SK-N-SH treated with all-trans-retinoic acid at 6 μM for 48 hours (cell line): ENCODE measurements at regions not wholly inside any gene's neighbourhood (a gene's known extent, or its start where the extent isn't known, plus 50 kb on each side); places are given as distances from the start of the nearest gene placed in this dataset.

Experiments used
- ATAC-seq: fragments of 200-7000 bp; cut with Tn5 transposase; 3 replicates; pipeline ENCODE4 v1.9.1; 2020; ENCODE audit warnings: mild to moderate bottlenecking, moderate library complexity
- ARNTL ChIP-seq: fragments of 450-650 bp; formaldehyde crosslinking; IDR thresholded peaks from 2 replicates; pipeline ENCODE4 v1.5.0; 2020; ENCODE audit warnings: low read depth, mild to moderate bottlenecking, moderate library complexity, borderline replicate concordance
- BACH2 ChIP-seq: fragments of 250-450 bp; sonication (Bioruptor Pico); IDR thresholded peaks from 2 replicates; pipeline ENCODE4 v1.9.0; 2021; ENCODE audit warnings: mild to moderate bottlenecking, borderline replicate concordance
- CSDC2 ChIP-seq: fragments of 250-450 bp; sonication (Bioruptor Pico); IDR thresholded peaks from 2 replicates; pipeline ENCODE4 v1.5.0; 2020; ENCODE audit warnings: mild to moderate bottlenecking, moderate library complexity
- ESRRG ChIP-seq: fragments of 250-450 bp; sonication (Bioruptor Pico); IDR thresholded peaks from 2 replicates; pipeline ENCODE4 v1.6.1; 2021; ENCODE audit warnings: mild to moderate bottlenecking
- GLIS3 ChIP-seq: fragments of 250-450 bp; sonication (Bioruptor Pico); IDR thresholded peaks from 2 replicates; pipeline ENCODE4 v1.5.0; 2020; ENCODE audit warnings: mild to moderate bottlenecking, moderate library complexity
- ISL1 ChIP-seq: fragments of 250-450 bp; sonication (Bioruptor Pico); IDR thresholded peaks from 2 replicates; pipeline ENCODE4 v2.1.2; 2022; ENCODE audit warnings: mild to moderate bottlenecking, moderate library complexity
- PPARA ChIP-seq: fragments of 250-450 bp; sonication (Bioruptor Pico); IDR thresholded peaks from 2 replicates; pipeline ENCODE4 v1.5.0; 2020; ENCODE audit warnings: mild to moderate bottlenecking, borderline replicate concordance
- RARB ChIP-seq: fragments of 250-450 bp; sonication (Bioruptor Pico); IDR thresholded peaks from 2 replicates; pipeline ENCODE4 v1.8.0; 2021; ENCODE audit warnings: mild to moderate bottlenecking, moderate library complexity
- SNAI2 ChIP-seq: fragments of 250-450 bp; sonication (Bioruptor Pico); IDR thresholded peaks from 2 replicates; pipeline ENCODE4 v1.5.0; 2020; ENCODE audit warnings: mild to moderate bottlenecking, moderate library complexity
- TCF4 ChIP-seq: fragments of 250-450 bp; sonication (Bioruptor Pico); IDR thresholded peaks from 2 replicates; pipeline ENCODE4 v1.8.0; 2021; ENCODE audit warnings: mild to moderate bottlenecking, moderate library complexity, borderline replicate concordance
- TOX ChIP-seq: fragments of 250-450 bp; sonication (Bioruptor Pico); IDR thresholded peaks from 2 replicates; pipeline ENCODE4 v1.8.0; 2021; ENCODE audit warnings: mild to moderate bottlenecking, moderate library complexity, borderline replicate concordance
- ZC3H10 ChIP-seq: fragments of 250-450 bp; sonication (Bioruptor Pico); IDR thresholded peaks from 2 replicates; pipeline ENCODE4 v1.5.1; 2021; ENCODE audit warnings: mild to moderate bottlenecking, moderate library complexity
- ZFP3 ChIP-seq: fragments of 250-450 bp; sonication (Bioruptor Pico); IDR thresholded peaks from 2 replicates; pipeline ENCODE4 v1.5.0; 2020; ENCODE audit warnings: mild to moderate bottlenecking, moderate library complexity
- ZFP30 ChIP-seq: fragments of 450-650 bp; formaldehyde crosslinking; IDR thresholded peaks from 2 replicates; pipeline ENCODE4 v1.5.0; 2022; ENCODE audit warnings: mild to moderate bottlenecking, moderate library complexity
- ZNF70 ChIP-seq: fragments of 450-650 bp; formaldehyde crosslinking; IDR thresholded peaks from 2 replicates; pipeline ENCODE4 v1.5.0; 2020; ENCODE audit warnings: mild to moderate bottlenecking, moderate library complexity
- ZNF8 ChIP-seq: fragments of 450-650 bp; formaldehyde crosslinking; IDR thresholded peaks from 2 replicates; pipeline ENCODE4 v1.5.0; 2020; ENCODE audit warnings: mild to moderate bottlenecking, moderate library complexity
- TF ChIP-seq, protein P1 (sequence below): fragments of 250-450 bp; sonication (Bioruptor Pico); IDR thresholded peaks from 2 replicates; pipeline ENCODE4 v1.8.0; 2020; ENCODE audit warnings: mild to moderate bottlenecking, moderate library complexity, borderline replicate concordance
- TF ChIP-seq, protein P2 (sequence below): fragments of 250-450 bp; sonication (Bioruptor Pico); IDR thresholded peaks from 2 replicates; pipeline ENCODE4 v1.5.1; 2021; ENCODE audit warnings: mild to moderate bottlenecking, moderate library complexity
- TF ChIP-seq, protein P3 (sequence below): fragments of 250-450 bp; sonication (Bioruptor Pico); IDR thresholded peaks from 2 replicates; pipeline ENCODE4 v1.5.1; 2020; ENCODE audit warnings: low read depth, mild to moderate bottlenecking, moderate library complexity
- TF ChIP-seq, protein P4 (sequence below): fragments of 250-450 bp; sonication (Bioruptor Pico); IDR thresholded peaks from 2 replicates; pipeline ENCODE4 v1.8.0; 2021; ENCODE audit warnings: low read depth, mild to moderate bottlenecking, moderate library complexity, borderline replicate concordance

DNA sequence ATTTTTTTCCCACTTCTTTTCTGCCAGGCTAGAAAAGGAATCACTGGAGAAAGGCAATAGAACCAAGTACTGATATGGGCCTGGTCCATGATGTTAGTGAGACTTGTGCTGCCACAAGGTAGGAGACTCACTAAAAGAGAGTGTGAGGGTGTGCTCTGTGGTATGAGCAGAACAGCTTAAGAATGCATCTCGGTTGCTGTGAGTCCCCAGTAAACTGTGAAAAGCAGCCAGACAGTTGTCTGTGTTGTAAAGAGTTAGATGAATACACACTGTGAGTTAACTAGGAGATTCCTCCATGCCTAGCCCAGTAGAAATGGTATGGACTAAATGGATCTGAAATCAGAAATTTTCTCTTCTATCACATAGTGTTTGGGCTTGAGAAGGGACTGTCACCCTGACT, 1177.3 kb upstream of the MIR17HG start:
- no peak for ATAC-seq

DNA sequence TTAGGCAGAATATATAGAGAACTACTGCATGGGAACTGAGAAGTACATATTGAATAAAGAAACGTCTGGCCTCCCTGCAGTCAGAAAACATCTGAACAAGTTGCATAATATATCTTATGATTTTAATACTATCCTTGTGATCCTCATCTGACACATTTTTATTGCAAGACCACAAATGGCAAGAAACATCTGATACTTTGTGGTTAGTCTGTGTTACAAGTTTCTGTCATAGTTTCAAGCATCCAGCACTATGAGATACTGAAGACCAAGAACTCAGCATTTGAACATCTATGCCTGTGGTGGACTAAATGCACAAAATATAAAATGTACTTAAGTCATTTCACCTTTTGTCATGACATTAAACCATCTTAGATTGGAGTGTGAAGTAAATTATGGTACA, 1175.8 kb upstream of the MIR17HG start:
- ATAC-seq = no peak
- TF ChIP-seq GLIS3 (CRISPR knock-in tag) = no peak
- no peak for TF ChIP-seq ZFP30
- TF ChIP-seq ZFP3 = no peak
- TF ChIP-seq ZC3H10 (CRISPR knock-in tag) = no peak
- TF ChIP-seq, protein P1, sequence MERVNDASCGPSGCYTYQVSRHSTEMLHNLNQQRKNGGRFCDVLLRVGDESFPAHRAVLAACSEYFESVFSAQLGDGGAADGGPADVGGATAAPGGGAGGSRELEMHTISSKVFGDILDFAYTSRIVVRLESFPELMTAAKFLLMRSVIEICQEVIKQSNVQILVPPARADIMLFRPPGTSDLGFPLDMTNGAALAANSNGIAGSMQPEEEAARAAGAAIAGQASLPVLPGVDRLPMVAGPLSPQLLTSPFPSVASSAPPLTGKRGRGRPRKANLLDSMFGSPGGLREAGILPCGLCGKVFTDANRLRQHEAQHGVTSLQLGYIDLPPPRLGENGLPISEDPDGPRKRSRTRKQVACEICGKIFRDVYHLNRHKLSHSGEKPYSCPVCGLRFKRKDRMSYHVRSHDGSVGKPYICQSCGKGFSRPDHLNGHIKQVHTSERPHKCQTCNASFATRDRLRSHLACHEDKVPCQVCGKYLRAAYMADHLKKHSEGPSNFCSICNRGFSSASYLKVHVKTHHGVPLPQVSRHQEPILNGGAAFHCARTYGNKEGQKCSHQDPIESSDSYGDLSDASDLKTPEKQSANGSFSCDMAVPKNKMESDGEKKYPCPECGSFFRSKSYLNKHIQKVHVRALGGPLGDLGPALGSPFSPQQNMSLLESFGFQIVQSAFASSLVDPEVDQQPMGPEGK (CRISPR knock-in tag) = no peak
- no peak for TF ChIP-seq ESRRG (CRISPR knock-in tag)
- TF ChIP-seq TCF4 (CRISPR knock-in tag) = no peak
- no peak for TF ChIP-seq PPARA (CRISPR knock-in tag)
- TF ChIP-seq ARNTL (CRISPR knock-in tag) = no peak
- TF ChIP-seq, protein P2, sequence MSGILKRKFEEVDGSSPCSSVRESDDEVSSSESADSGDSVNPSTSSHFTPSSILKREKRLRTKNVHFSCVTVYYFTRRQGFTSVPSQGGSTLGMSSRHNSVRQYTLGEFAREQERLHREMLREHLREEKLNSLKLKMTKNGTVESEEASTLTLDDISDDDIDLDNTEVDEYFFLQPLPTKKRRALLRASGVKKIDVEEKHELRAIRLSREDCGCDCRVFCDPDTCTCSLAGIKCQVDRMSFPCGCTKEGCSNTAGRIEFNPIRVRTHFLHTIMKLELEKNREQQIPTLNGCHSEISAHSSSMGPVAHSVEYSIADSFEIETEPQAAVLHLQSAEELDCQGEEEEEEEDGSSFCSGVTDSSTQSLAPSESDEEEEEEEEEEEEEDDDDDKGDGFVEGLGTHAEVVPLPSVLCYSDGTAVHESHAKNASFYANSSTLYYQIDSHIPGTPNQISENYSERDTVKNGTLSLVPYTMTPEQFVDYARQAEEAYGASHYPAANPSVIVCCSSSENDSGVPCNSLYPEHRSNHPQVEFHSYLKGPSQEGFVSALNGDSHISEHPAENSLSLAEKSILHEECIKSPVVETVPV (CRISPR knock-in tag) = no peak
- no peak for TF ChIP-seq CSDC2 (CRISPR knock-in tag)
- TF ChIP-seq ZNF8 (CRISPR knock-in tag) = no peak
- TF ChIP-seq TOX = no peak
- TF ChIP-seq, all 23 proteins: peak for 0

More for the DNA sequence above, 1177.3 kb upstream of the MIR17HG start:
- TF ChIP-seq, protein P3, sequence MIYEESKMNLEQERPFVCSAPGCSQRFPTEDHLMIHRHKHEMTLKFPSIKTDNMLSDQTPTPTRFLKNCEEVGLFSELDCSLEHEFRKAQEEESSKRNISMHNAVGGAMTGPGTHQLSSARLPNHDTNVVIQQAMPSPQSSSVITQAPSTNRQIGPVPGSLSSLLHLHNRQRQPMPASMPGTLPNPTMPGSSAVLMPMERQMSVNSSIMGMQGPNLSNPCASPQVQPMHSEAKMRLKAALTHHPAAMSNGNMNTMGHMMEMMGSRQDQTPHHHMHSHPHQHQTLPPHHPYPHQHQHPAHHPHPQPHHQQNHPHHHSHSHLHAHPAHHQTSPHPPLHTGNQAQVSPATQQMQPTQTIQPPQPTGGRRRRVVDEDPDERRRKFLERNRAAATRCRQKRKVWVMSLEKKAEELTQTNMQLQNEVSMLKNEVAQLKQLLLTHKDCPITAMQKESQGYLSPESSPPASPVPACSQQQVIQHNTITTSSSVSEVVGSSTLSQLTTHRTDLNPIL (CRISPR knock-in tag) = no peak
- no peak for TF ChIP-seq TCF4 (CRISPR knock-in tag)
- TF ChIP-seq, protein P1 (CRISPR knock-in tag) = no peak
- TF ChIP-seq, all 23 proteins: peak for 0

DNA sequence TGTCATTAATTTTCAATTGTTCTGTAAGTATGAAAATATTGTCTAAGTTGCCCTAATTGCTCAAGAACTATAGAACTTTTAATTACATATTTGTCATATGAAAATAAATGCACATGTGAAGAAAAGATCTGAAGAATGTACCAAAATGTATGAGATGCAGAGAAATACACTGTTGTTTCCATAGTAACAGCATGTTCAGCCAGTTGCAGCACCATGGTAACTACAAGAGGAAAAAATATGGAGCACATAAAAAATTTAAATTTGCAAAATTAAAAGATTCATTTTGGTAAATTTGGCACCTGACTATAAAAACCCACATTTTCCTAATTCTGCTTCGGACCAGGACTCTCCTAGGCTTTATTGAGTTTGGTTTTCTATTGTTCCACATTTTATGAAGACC, 1170.0 kb upstream of the MIR17HG start:
- no peak for ATAC-seq
- TF ChIP-seq SNAI2 (CRISPR knock-in tag) (no peak), BACH2 (CRISPR knock-in tag) (no peak), ZFP3 (no peak), CSDC2 (CRISPR knock-in tag) (no peak), ZC3H10 (CRISPR knock-in tag) (no peak), ISL1 (CRISPR knock-in tag) (no peak)

DNA sequence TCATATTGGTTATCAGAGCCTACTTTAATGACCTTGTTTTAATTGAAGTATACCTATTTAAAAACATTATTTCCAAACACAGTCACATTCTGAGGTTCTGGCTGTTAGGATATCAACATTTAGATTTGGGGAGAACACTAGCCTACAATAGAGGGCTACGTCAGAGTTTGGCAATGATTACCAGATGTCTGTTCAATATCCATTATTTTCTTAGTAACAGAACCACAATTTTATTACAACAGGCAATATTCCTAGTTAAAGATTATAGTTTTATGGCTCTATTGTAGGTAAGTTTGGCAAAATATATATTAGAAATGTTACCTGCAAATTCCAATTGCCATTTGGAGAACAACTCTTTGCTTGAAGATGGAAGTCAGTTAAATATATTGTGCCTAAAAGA, 1163.1 kb upstream of the MIR17HG start:
- no peak for ATAC-seq
- no peak for TF ChIP-seq ZNF70 (CRISPR knock-in tag)
- no peak for TF ChIP-seq ZFP3
- TF ChIP-seq, protein P4, sequence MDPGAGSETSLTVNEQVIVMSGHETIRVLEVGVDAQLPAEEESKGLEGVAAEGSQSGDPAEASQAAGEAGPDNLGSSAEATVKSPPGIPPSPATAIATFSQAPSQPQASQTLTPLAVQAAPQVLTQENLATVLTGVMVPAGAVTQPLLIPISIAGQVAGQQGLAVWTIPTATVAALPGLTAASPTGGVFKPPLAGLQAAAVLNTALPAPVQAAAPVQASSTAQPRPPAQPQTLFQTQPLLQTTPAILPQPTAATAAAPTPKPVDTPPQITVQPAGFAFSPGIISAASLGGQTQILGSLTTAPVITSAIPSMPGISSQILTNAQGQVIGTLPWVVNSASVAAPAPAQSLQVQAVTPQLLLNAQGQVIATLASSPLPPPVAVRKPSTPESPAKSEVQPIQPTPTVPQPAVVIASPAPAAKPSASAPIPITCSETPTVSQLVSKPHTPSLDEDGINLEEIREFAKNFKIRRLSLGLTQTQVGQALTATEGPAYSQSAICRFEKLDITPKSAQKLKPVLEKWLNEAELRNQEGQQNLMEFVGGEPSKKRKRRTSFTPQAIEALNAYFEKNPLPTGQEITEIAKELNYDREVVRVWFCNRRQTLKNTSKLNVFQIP (CRISPR knock-in tag) = no peak
- TF ChIP-seq RARB (CRISPR knock-in tag) = no peak
- TF ChIP-seq ESRRG (CRISPR knock-in tag) = no peak

DNA sequence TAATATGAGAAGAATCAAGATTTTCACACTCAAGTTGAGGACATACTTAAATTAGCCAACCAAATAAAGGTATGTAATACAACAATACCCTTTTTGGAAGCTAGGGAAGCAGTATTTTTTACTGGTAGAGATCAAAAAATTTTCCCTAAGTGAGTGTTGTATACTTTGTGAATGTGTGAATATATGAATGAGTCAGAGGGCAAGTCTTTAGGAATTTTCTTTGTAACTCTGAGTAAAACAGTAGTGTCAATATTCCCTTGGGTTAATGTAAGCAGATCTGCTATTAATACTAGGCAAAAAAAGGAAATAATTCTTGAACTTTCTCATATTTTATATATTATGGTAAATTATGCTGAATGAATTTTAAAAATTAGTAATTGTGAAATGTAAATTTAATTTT, 1161.8 kb upstream of the MIR17HG start:
- no peak for ATAC-seq
- TF ChIP-seq ZNF8 (CRISPR knock-in tag) (no peak), PPARA (CRISPR knock-in tag) (no peak), ZC3H10 (CRISPR knock-in tag) (no peak)
